H9 (cell line): ENCODE measurements at regions not wholly inside any gene's neighbourhood (a gene's known extent, or its start where the extent isn't known, plus 50 kb on each side); places are given as distances from the start of the nearest gene placed in this dataset.

ENCODE experiments used
- DNase-seq: peaks from one replicate; pipeline ENCODE4 v3.0.0-alpha.2; 2017
- H2AFZ ChIP-seq: one replicate; pipeline ENCODE4 v1.6.1; 2013; ENCODE audit warnings: mild to moderate bottlenecking, low read length, control low read depth, moderate library complexity
- H2AK5ac ChIP-seq: 2 replicates; pipeline ENCODE4 v1.6.1; 2013; ENCODE audit warnings: low read length, control low read depth, mixed read lengths; ENCODE audit not compliant: insufficient read length
- H2BK120ac ChIP-seq: one replicate; pipeline ENCODE4 v1.6.1; 2013; ENCODE audit warnings: low read depth, mild to moderate bottlenecking, low read length, control low read depth, inconsistent platforms; ENCODE audit not compliant: poor library complexity, severe bottlenecking
- H2BK12ac ChIP-seq: 2 replicates; pipeline ENCODE4 v1.6.1; 2013; ENCODE audit warnings: low read length, control low read depth, mixed read lengths, low read depth; ENCODE audit not compliant: insufficient read length
- H2BK15ac ChIP-seq: 2 replicates; pipeline ENCODE4 v1.6.1; 2013; ENCODE audit warnings: low read depth, low read length, control low read depth
- H2BK20ac ChIP-seq: one replicate; pipeline ENCODE4 v1.6.1; 2013; ENCODE audit warnings: low read depth, mild to moderate bottlenecking, low read length, control low read depth, inconsistent platforms; ENCODE audit not compliant: poor library complexity, severe bottlenecking
- H2BK5ac ChIP-seq: 2 replicates; pipeline ENCODE4 v1.6.1; 2013; ENCODE audit warnings: low read length, control low read depth, mixed read lengths; ENCODE audit not compliant: insufficient read length
- H3K14ac ChIP-seq: 2 replicates; pipeline ENCODE4 v1.6.1; 2013; ENCODE audit warnings: low read length, control low read depth; ENCODE audit not compliant: insufficient read depth
- H3K18ac ChIP-seq: 2 replicates; pipeline ENCODE4 v1.6.1; 2013; ENCODE audit warnings: low read depth, mild to moderate bottlenecking, mixed read lengths, low read length, control low read depth; ENCODE audit not compliant: insufficient read length
- H3K23ac ChIP-seq: 2 replicates; pipeline ENCODE4 v1.6.1; 2013; ENCODE audit warnings: low read length, control low read depth, mixed read lengths, low read depth; ENCODE audit not compliant: insufficient read length
- H3K23me2 ChIP-seq: 2 replicates; pipeline ENCODE4 v1.6.1; 2013; ENCODE audit warnings: low read depth, mild to moderate bottlenecking, mixed read lengths, low read length, control low read depth; ENCODE audit not compliant: insufficient read length, poor library complexity, severe bottlenecking
- H3K27ac ChIP-seq: 2 replicates; pipeline ENCODE4 v1.5.1; 2013; ENCODE audit warnings: low read length, control low read depth, mixed read lengths, low read depth; ENCODE audit not compliant: insufficient read length
- H3K27me3 ChIP-seq: 2 replicates; pipeline ENCODE4 v1.6.1; 2013; ENCODE audit warnings: low read length, control low read depth, inconsistent platforms; ENCODE audit not compliant: insufficient read depth
- H3K4ac ChIP-seq: 2 replicates; pipeline ENCODE4 v1.6.1; 2013; ENCODE audit warnings: low read depth, mild to moderate bottlenecking, control low read depth, inconsistent platforms, low read length, moderate library complexity
- H3K4me1 ChIP-seq: 2 replicates; pipeline ENCODE4 v1.6.1; 2013; ENCODE audit warnings: low read length, control low read depth, inconsistent platforms; ENCODE audit not compliant: insufficient read depth
- H3K4me2 ChIP-seq: 2 replicates; pipeline ENCODE4 v1.6.1; 2013; ENCODE audit warnings: low read length, control low read depth, mixed read lengths; ENCODE audit not compliant: insufficient read length, insufficient read depth
- H3K56ac ChIP-seq: 2 replicates; pipeline ENCODE4 v1.6.1; 2013; ENCODE audit warnings: low read depth, mild to moderate bottlenecking, mixed read lengths, low read length, control low read depth; ENCODE audit not compliant: insufficient read length
- H3K79me1 ChIP-seq: 2 replicates; pipeline ENCODE4 v1.6.1; 2013; ENCODE audit warnings: low read depth, mild to moderate bottlenecking, moderate library complexity, low read length, control low read depth, inconsistent platforms; ENCODE audit not compliant: insufficient read depth, poor library complexity, severe bottlenecking
- H3K79me2 ChIP-seq: 2 replicates; pipeline ENCODE4 v1.6.1; 2013; ENCODE audit warnings: low read length, control low read depth, inconsistent platforms; ENCODE audit not compliant: insufficient read depth
- H3K9ac ChIP-seq: 2 replicates; pipeline ENCODE4 v1.6.1; 2013; ENCODE audit warnings: low read length, control low read depth, mixed read lengths; ENCODE audit not compliant: insufficient read length; ENCODE audit errors: extremely low read depth
- H3K9me3 ChIP-seq: one replicate; pipeline ENCODE4 v1.6.1; 2013; ENCODE audit warnings: low read depth, low read length, inconsistent platforms; ENCODE audit not compliant: control insufficient read depth
- H3T11ph ChIP-seq: one replicate; pipeline ENCODE4 v1.6.1; 2013; ENCODE audit warnings: mild to moderate bottlenecking, low read length, control low read depth, inconsistent platforms
- H4K20me1 ChIP-seq: one replicate; pipeline ENCODE4 v1.6.1; 2013; ENCODE audit not compliant: control insufficient read depth, insufficient read length, insufficient read depth
- H4K5ac ChIP-seq: 2 replicates; pipeline ENCODE4 v1.6.1; 2013; ENCODE audit warnings: low read depth, mild to moderate bottlenecking, mixed read lengths, low read length, control low read depth; ENCODE audit not compliant: insufficient read length
- H4K8ac ChIP-seq: replicated peaks from 2 replicates; pipeline ENCODE4 v1.6.1; 2013; ENCODE audit warnings: low read length, control low read depth, mixed read lengths, low read depth; ENCODE audit not compliant: insufficient read length
- H4K91ac ChIP-seq: 2 replicates; pipeline ENCODE4 v1.6.1; 2013; ENCODE audit warnings: low read depth, mild to moderate bottlenecking, moderate library complexity, mixed read lengths, low read length, control low read depth; ENCODE audit not compliant: insufficient read length
- H3K27ac Mint-ChIP-seq, 3 experiments: 2 replicates in 2 of 3; 3 replicates in 1 of 3; pipeline ENCODE4 v1.8.0; 2020 to 2021; ENCODE audit warnings: mixed read lengths in 3 of 3, mild to moderate bottlenecking in 1 of 3, moderate library complexity in 1 of 3
- H3K27me3 Mint-ChIP-seq: 2 replicates; pipeline ENCODE4 v1.8.0; 2021; ENCODE audit warnings: low read depth, mild to moderate bottlenecking, moderate library complexity, mixed read lengths
- H3K36me3 Mint-ChIP-seq, 3 experiments: 2 replicates in 2 of 3; 3 replicates in 1 of 3; pipeline ENCODE4 v1.8.0; 2020 to 2021; ENCODE audit warnings: low read depth in 3 of 3, mixed read lengths in 3 of 3; ENCODE audit not compliant: insufficient read depth in 1 of 3
- H3K4me1 Mint-ChIP-seq, 2 experiments: 2 replicates each; pipeline ENCODE4 v1.8.0; 2020; ENCODE audit warnings: mixed read lengths in 2 of 2
- H3K4me3 Mint-ChIP-seq, 2 experiments: 2 replicates in 1 of 2; 3 replicates in 1 of 2; pipeline ENCODE4 v1.8.0; 2020 to 2021; ENCODE audit warnings: mild to moderate bottlenecking in 2 of 2, mixed read lengths in 2 of 2, moderate library complexity in 1 of 2
- H3K9me3 Mint-ChIP-seq, 2 experiments: 2 replicates in 1 of 2; 3 replicates in 1 of 2; pipeline ENCODE4 v1.8.0; 2020; ENCODE audit warnings: mild to moderate bottlenecking in 2 of 2, mixed read lengths in 2 of 2, moderate library complexity in 1 of 2
- WGBS: extraction: QIAGEN DNeasy Blood & Tissue Kit; methylation state at CpG from one replicate; pipeline ENCODE4 v1.1.7; 2013; ENCODE audit warnings: missing lambda C conversion rate, low lambda C conversion rate, mixed read lengths; ENCODE audit not compliant: insufficient read length; ENCODE audit errors: extremely low coverage; 5-methylcytosine and 5-hydroxymethylcytosine counted together
- TF ChIP-seq, protein P1 (sequence below): fragments of 200-600 bp; sonication (generic); conservative IDR thresholded peaks from 3 replicates; pipeline ENCODE4 v1.8.0; 2021; ENCODE audit warnings: antibody characterized with exemption, mild to moderate bottlenecking

DNA sequence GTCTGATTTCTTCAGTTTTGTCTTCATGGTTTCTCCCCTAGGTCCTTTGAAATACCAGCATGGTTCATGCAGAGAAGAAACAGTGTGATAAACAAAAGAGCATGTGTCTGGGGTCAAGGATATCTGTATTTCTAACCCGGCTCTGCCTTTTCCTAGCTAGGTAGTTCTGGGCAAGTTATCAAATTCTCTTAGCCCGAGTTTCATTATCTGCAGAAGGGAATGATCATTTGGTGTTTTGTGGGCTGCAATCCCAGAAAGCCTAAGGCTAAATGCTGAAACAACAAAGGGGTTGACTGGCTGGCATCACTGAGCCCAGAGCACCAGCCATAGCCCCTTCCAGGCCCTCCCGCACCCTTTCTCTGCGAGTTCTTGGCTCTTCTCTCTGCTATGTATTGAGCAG is 51.7 kb upstream of the DAPL1 start:
- Histone ChIP-seq H3K9ac (no peak overlapping the region), H4K20me1 (no peaks in the 10 kb centered on the region), H3K4me2 (no peak overlapping the region), H4K91ac (no peak overlapping the region), H3K14ac (no peak overlapping the region), H3K27ac (no peak overlapping the region), H2AK5ac (no peak overlapping the region), H3K9me3 (no peaks in the 10 kb centered on the region), H4K5ac (no peak overlapping the region), H2BK15ac (no peak overlapping the region), H2BK12ac (no peak overlapping the region), H3K79me2 (no peaks in the 10 kb centered on the region), H2BK20ac (no peak overlapping the region), H3T11ph (no peak overlapping the region), H3K4me1 (no peaks in the 10 kb centered on the region; the same call in 1 of the 2 replicates), H2BK120ac (no peak overlapping the region), H3K18ac (no peak overlapping the region), H3K23me2 (no peaks in the 10 kb centered on the region), H3K79me1 (no peaks in the 10 kb centered on the region), H3K56ac (no peak overlapping the region), H3K23ac (no peak overlapping the region), H4K8ac (no peak overlapping the region), H2BK5ac (no peak overlapping the region), H3K4ac (no peak overlapping the region), H2AFZ (no peak overlapping the region), H3K27me3 (no peaks in the 10 kb centered on the region)
- Mint-ChIP-seq H3K4me3 (no peak overlapping the region), H3K27ac (no peak overlapping the region), H3K4me1 (peaks cover 30 to 35% of the 10 kb centered on the region in 2 experiments), H3K27me3 (peaks cover 4% of the 10 kb centered on the region), H3K36me3 (no peaks in the 10 kb centered on the region), H3K9me3 (no peaks in the 10 kb centered on the region)
- no peak for DNase-seq
- TF ChIP-seq, protein P1, sequence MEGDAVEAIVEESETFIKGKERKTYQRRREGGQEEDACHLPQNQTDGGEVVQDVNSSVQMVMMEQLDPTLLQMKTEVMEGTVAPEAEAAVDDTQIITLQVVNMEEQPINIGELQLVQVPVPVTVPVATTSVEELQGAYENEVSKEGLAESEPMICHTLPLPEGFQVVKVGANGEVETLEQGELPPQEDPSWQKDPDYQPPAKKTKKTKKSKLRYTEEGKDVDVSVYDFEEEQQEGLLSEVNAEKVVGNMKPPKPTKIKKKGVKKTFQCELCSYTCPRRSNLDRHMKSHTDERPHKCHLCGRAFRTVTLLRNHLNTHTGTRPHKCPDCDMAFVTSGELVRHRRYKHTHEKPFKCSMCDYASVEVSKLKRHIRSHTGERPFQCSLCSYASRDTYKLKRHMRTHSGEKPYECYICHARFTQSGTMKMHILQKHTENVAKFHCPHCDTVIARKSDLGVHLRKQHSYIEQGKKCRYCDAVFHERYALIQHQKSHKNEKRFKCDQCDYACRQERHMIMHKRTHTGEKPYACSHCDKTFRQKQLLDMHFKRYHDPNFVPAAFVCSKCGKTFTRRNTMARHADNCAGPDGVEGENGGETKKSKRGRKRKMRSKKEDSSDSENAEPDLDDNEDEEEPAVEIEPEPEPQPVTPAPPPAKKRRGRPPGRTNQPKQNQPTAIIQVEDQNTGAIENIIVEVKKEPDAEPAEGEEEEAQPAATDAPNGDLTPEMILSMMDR = no peak
- no CpG with 5 or more reads among the region's 4 CpGs for WGBS
